G401.6 (cell line): ENCODE measurements at regions not wholly inside any gene's neighbourhood (a gene's known extent, or its start where the extent isn't known, plus 50 kb on each side); places are given as distances from the start of the nearest gene placed in this dataset.
"Not testable (repeated sequence)": the region's sequence is repeated elsewhere in the genome, so short reads cannot be mapped to it uniquely, and the experiment has no call there.

Experiments
- FAIRE-seq: peaks from 2 replicates; lab custom pipeline; 2012; peaks lifted over from hg19 to GRCh38; lab: Jason Lieb, UNC

DNA sequence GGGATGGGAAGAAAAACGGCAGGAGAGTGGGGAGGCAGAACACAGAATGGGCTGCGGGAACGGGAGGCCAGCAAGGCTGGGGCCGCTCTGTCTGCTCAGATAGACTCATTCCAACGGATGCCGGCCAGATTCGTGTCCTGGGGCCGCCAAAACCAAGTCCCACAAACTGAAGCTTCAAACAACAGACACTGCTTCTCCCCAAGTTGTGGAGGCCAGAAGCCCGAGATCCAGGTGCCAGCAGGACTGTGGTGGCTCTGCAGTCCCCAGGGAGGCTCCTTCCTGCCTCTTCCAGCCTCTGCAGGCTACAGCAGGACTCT, 100.6 kb downstream of the ADRA2C start:
- no peak for FAIRE-seq

DNA sequence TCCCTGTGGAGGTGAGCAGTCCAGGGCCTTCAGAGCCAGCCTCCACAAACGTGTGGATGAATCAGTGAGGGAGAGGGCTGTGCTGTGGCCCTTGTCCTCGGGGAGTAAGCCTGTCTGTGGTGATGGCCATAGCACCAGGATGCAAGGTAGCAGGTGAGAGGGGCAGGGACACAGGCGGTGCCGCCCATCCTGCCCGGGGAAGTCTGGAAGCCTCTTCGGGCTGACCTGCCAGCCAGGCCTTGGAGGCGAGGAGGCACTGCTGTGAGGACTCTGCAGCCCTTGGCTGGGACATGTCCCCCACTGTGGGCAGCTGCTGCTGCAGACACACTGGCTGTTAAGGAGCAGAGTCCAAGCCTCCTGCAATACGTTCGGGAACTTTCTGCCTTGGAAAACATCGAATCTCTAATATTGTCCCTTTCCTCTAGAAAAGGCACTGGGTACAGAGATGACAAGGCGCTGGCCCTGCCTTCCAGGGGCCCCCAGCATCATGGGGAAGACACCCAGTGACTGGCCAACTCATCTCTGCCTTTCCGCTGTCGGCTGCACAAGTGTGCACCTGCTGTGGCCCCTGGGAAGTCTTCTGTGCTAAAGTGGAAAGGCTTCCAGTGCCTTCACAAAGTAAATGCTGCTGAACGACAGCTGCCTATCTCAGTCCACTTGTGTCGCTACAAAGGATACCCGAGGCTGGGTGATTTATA, 101.4 kb downstream of the ADRA2C start:
- no peak for FAIRE-seq

DNA sequence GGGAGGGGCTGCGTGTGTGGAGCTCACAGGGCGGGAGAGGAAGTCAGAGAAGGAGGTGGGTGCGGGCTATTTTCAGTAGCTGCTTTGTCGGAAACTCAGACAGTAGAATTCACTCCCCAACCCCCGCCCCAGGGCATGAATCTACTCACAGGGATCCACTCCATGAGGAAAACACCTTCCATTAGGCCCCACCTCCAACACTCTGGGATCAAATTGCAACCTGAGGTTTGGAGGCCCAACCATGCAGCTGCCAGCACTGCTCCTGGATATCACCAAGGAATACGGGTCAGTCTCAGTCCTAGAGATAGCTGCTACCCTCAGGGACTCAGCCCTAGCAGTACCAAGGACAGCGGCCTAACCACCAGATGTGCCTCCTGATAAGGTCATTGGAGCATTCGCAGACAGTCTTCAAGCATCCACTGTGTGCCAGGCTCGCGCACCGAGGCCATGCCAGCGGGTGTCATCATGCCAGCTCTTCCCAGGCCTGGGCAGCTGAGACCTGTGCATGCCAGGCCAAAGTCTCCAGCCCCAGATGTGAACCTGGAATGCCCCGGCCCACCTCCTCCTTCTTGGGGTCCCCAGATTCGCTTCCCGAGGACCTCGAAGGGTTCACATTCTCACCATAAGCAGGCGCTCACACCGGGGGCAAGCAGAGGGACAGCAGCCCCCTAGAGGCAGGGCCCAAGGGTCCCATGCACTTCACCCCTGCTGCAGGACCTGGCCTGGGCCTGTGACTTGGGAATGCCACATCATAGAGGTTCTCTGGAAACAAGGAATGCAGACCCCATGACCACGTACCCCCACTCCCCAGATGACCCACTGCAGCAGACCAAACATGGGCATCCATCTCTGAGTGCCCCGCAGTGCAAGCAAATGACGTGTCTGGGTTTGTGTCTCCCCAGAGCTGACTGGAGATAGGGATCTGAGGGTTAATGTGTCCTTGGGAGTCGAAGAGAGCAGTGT, 102.3 kb downstream of the ADRA2C start:
- no peak for FAIRE-seq

DNA sequence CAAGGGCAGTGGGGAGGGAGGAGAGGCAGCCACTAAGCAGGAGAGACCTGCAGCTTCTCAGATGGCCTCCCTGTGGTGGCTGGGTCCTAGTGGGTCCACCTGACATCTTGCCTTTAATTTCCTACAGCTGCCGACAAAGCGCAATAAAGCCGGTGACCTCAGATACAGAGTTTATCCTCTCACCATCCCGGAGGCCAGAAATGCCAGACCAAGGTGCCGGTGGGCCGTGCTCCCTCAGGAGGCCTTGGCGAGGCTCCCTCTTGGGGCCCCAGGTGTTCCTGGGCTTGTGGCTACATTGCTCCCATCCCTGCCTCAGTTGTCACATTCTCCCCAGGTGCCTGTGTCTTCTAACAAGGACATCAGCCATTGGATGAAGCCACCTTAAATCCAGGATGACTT, 103.0 kb downstream of the ADRA2C start:
- no peak for FAIRE-seq

DNA sequence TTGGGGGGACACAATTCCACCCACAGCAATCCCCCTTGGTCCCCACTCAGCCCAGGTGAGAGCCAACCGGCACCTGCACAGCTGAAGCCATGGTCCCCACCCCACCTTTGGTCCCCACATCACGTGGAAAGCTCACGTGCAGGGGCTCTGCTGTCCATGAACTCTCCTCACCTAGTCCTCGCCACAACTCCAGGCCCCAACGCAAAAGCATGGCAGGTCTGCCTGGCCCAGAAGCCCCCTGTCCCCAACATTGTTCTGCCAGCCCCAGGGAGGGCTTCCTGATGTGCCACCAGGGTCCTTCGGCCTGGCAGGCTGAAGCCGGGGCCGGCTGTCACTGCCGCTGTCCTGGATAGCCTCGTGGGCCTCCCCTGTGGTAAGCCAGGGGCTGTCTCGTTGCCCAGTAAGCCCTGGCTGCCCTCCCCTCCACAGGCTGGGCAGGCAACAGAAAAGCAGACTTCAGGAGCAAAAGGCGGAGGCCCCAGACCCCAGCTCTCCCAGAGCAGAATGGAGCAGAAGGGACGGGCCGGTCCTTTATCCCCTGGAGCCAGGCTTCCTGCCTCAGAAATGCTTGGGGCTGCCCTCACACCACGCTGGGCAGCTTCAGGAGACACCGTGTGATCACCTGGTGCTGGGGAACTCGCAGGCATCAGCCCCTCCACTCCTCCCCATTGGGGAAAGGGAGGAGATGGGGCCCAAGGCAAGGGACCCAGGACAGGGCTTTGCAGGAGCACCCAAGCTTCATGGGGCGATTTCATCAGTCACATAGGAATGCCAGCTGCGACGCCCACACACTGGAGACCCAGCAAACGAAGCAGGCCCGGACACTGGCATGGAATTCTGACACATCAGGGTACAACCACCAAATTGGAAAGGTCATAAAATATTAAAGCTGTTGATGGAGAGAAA, 103.7 kb downstream of the ADRA2C start:
- no peak for FAIRE-seq

DNA sequence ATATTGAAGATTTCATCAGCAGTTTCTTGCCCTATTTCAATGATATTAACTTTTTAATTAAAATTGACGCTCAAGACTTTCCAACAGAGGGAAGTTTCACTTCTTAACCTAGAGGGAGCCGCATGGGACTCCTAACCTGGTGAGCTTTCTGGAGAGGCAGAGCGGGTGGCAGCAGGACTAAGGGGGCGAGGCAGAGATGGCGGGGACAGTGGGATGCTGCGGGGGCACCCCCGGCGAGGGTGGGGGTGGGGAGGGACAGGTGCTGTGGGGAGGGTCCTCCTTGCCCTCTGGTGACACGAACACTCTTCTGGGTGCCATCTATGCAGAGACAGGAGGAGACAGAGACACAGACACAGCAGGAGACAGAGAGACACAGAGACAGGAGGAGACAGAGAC, 104.4 kb downstream of the ADRA2C start:
- FAIRE-seq: no peak

DNA sequence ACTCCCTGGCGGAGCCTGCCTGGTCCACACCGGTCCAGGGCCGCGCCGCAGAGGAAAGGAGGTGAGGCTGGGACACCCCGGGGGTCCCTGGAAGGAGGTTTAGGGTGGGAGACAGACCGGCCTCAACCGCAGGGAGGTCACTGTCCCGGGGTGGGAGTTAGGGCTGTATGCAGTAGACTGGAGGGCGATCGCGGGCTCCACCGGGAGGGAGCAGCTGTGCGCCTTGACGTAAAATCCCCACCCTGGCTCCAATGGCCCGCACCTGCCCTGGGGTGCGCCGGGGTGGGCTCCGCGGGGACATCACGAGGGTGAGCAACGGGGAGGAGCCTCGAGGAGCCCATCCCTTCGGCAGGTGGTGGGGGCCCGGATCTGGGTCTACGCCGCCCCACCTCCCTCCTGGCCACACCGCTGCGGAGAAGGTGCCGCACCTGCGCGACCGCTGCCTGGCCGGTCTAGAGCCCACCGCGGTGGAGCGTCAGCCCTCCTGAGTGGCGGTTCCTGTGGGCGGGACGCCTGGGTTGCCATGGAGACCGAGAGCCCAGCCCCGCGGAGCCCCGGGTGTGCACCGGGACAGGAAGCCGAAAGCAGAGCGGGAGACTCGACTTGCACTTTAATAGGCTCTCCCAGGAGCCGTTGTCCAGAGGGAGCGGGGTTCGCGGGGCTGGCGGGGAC, 105.1 kb downstream of the ADRA2C start:
- FAIRE-seq: no peak

DNA sequence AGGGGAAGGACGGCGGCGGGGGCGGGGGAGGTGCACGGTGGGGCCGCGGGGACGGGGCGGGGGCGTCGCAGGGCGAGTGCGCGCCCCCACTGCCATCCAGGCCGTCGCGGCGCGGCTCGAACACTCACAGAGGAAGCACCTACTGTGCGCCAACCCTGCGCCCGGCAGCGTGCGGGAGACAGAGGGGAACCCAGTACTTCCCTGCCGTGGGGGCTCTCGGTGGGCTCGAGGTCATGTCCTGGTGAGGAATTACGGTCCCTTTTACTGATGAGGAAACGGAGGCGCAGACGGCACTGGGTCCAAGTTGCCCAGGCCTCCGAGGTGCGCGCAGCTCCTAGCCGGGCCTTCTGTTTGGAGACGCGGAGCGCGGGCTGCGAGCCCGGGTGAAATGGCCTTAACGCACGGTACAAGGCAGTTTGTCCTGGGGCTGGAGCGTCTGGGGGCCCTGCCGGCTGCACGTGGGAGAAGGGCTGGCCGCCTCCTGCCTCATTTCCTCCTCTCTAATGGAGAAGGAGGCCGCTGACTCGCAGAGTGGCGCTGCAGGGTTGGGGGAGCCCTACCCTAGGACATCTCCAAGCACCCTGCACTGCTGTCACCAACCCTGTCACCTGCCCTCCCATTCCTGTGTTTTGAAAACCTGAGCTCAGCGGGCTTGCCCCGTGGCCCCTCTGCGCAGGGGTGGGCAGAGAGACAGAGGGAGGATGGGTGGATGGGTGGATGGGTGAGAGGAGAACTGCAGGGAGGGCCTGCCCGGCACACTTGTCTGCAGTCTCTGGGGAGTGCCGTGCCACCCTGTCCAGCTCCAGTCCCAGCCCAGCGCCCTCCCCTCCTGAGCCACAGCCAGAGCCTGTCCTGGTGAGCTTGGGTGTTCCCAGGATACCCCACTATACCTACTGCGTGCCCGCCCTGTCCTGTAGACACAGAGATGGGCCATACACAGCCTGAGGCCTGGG, 106.0 kb downstream of the ADRA2C start:
- no peak for FAIRE-seq

DNA sequence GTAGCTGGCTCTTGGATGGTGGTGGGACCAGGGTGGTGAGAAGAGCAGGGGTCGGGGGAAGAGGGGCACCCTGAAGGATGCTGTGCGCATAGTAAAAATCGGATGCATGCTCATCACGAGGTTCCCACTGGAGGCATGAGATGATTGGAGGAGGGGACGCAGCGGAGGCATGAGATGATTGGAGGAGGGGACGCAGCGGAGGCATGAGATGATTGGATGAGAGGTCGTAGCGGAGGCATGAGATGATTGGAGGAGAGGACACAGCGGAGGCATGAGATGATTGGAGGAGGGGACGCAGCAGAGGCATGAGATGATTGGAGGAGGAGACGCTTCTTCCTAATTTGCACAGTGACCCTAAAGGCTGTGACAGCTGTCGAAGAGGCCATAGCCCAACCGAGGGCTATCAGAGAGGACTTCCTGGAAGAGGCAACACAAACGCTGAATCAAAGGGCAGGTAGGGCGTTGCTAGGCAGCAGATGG, 106.7 kb downstream of the ADRA2C start:
- no peak for FAIRE-seq

DNA sequence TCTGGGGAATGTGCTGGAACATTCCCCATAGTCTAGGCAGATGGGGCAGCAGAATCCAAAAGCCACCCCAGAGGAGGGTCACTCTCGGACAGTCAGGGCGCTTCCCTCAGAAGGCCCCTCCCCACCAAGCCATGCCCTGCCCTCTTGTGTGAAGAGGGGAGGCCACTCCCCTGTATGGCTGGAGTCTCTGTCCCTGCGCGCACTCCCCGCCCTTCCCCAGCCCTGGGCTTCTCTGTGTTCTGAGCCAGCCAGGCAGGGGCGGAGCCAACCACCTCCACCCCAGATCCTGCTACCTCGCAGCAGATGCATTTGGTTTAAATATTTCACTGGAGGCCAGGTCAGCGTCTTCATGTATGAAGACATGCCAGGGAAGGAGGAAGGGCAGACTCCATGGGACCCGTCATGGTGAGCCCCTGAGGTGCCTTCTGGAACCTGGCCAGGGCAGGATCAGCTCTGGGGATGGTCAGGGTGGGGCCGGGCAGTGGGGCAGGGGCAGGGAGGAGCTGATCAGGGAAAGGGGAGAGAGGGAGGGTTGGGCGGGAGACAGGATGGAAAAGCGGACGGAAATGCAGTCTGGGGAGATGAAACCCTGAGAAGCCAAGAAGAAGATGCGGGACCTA, 107.3 kb downstream of the ADRA2C start:
- FAIRE-seq: no peak

DNA sequence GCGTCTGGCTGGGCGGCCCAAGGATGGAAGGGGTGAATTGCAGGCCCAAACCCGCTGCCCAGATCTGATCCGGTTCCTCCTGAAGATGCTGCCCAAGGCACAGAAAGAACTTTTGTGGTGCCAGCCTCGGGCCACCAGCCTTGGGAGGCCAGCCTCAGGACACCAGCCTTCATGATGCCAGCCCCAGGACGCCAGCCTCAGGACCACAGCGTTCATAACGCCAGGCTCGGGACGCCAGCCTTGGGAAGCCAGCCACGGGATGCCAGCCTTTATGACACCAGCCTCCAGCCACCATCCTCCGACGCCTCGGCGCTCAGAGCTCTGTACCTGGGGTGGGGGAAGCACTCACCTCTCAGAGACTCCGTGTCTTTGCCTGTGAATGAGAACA, 107.8 kb downstream of the ADRA2C start:
- FAIRE-seq: no peak

DNA sequence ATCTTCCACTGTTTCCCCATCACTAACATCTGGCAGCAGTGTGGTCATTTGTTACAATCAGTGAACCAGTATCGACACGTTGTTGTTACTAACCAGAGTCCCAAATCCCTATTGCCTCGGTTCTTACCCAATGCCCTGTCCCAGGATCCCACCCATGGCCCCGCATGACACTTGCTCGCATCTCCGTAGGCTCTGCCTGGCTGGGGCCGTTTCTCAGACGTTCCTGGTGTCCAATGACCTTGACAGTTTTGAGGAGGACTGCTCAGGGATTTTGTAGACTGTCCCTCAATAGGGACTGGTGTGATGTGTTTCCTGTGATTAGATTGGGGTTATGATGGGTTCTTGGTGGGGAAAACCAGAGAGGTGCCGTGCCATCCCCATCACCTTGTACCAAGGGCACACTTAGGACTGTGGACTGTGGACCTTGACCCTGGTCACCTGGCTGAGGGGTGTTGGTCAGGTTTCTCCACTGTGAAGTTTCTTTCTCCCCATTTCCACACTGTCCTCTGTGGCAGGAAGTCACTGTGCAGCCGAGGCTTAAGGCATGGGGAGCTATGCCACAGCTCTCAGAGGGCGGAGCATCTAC, 108.4 kb downstream of the ADRA2C start:
- FAIRE-seq: no peak

DNA sequence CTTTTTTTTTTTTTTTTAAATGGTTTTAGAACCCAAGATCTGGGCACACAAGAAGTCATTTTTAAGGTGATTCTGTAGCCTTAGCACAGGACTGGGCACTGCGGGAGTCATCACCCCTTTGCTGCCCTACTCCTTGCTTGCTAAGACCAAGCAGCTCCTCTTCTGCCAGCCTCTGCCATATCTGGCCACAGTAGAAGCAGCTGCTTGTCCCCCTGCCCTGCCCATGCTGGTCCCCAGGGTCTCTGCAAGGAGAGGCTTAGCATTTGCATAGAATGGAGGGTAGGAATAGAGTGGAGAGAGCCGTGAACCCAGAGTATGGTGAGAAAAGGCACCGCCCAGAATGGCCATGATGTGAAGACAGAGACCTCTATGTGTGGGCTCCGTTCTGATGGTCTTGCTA, 109.3 kb downstream of the ADRA2C start:
- no peak for FAIRE-seq

DNA sequence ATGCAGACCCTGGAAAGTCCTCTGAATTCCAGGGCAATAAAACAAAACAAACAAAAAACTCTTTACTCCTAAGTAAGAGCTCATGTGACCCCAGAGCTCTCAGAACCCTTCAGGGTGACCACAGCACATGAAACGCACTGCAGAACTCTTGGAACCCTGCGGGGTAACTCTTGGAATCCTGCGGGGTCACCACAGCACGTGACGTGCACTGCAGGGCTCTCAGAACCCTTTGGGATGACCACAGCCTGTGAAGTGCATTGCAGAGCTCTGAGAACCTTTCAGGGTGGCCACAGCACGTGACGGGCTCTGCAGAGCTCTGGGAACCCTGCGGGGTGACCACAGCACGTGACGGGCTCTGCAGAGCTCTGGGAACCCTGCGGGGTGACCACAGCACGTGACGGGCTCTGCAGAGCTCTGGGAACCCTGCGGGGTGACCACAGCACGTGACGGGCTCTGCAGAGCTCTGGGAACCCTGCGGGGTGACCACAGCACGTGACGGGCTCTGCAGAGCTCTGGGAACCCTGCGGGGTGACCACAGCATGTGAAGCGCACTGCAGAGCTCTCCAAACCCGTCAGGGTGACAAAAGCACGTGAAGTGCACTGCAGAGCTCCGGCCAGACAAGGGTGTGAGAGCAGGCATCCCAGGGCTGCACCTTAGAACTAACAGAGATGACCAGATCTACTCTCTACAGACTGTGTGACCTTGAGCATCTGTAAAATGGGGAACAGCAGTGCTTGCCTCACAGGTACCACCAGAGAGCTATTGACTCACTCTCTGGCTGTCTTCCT, 110.1 kb downstream of the ADRA2C start:
- not testable (repeated sequence) for FAIRE-seq

DNA sequence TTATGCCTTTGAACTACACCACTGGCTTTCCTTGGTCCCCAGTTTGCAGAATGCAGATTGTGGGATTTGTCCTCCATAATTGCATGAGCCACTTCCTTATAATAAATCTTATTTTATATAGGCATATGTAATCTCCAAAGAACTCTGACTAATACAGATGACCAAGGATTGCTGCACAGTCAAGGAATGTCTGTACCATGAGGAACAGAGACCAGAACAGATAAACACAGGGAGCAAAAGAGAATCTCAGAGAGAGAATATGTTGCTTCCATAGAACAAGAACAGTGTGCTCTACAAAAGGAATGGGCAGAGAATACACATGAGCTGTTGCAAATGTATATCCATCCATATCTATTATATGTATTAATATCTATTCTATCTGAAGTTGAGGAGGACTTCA, 111.1 kb downstream of the ADRA2C start:
- no peak for FAIRE-seq

DNA sequence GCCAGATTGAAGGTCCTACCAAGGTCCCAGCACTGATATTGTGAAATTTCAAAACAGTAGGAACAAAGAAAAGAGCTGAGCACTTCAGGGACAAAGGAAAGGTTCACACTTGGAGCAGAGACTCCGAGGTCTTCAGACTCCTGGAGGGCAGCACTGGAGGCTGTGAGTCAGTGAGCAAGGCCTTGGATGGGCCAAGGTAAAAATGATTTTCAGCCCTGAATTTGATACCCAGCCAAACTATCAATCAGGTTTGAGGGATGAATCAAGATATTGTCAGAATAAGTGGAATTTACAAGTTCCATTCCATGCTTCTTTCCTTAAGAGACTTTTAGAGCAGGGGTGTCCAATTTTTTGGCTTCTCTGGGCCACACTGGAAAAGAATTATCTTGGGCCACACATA, 111.7 kb downstream of the ADRA2C start:
- FAIRE-seq: no peak

DNA sequence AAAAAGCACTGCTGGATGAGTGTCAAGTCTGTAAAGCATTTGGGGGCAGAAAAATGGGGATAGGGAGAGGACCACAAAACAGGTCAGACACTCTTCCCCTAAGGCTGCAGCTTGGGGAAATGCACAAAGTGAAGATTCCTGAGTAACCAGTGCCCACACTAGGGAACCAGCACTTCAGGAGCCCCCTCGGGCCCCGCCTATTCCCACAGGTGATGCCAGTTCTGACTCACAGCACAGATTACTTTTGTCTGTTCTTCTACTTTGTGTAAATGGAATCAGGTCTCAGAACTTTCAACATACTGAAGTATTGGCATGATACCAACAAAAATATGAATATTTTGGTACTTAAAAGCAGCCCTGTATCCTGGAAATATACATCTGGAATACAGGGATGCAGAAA, 112.5 kb downstream of the ADRA2C start:
- FAIRE-seq: no peak

DNA sequence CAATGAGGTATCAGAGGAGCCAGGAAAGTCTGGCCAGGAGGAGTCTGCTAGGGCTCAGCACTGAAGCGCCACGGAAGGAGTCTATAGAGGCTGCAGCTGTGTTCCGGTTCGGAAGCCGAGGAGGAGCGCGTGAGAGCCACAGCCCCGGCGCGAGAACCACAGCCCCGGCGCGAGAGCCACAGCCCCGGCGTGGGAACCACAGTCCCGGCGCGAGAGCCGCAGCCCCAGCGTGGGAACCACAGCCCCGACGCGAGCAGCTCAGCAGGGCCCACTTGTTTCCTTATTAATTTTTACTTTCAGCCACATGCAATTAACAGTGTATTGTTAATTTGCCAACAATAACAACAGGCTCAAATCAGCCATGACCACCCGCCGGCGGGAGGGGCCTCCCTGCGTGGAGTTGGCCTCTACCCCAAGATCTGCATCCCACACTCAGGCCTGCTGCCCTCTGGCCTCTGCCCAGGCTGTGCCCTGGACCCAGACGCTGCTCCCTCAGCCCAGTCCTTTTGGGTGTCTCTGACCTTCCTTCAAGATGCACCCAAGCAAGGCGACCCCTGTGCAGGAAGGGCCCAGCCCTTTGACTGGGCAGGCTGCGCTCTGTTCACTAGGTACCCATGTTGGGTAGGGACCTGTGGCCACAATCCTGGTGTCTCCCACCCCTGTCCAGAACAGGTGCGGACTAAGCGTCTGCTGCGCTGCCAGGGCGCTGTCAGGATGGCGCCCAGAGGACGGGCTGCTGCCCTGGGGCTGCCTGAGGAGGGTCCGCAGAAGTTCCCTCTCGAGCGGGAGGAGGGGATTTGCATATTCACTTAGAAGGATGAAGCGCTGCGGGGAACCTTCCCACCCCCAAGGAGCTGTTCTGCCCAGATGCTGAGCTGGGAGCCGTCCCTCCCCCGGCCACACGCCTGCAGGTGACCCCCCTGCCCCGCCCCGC, 113.8 kb downstream of the ADRA2C start:
- no peak for FAIRE-seq
